Fibroblast of pulmonary artery (primary cell): ENCODE measurements at regions not wholly inside any gene's neighbourhood (a gene's known extent, or its start where the extent isn't known, plus 50 kb on each side); places are given as distances from the start of the nearest gene placed in this dataset.

Experiments
- DNase-seq: peaks from one replicate; pipeline ENCODE4 v3.0.0-alpha.2; 2010; ENCODE audit warnings: low read depth
- H3K4me3 ChIP-seq: replicated peaks from 2 replicates; pipeline ENCODE4 v1.5.1; 2011; ENCODE audit warnings: low read depth, mild to moderate bottlenecking, control low read depth, low read length, moderate library complexity
- TF ChIP-seq, protein P1 (sequence below): IDR thresholded peaks from 2 replicates; pipeline ENCODE4 v1.5.1; 2011; ENCODE audit warnings: mild to moderate bottlenecking, control low read depth, low read length, inconsistent platforms; ENCODE audit errors: missing control alignments

DNA sequence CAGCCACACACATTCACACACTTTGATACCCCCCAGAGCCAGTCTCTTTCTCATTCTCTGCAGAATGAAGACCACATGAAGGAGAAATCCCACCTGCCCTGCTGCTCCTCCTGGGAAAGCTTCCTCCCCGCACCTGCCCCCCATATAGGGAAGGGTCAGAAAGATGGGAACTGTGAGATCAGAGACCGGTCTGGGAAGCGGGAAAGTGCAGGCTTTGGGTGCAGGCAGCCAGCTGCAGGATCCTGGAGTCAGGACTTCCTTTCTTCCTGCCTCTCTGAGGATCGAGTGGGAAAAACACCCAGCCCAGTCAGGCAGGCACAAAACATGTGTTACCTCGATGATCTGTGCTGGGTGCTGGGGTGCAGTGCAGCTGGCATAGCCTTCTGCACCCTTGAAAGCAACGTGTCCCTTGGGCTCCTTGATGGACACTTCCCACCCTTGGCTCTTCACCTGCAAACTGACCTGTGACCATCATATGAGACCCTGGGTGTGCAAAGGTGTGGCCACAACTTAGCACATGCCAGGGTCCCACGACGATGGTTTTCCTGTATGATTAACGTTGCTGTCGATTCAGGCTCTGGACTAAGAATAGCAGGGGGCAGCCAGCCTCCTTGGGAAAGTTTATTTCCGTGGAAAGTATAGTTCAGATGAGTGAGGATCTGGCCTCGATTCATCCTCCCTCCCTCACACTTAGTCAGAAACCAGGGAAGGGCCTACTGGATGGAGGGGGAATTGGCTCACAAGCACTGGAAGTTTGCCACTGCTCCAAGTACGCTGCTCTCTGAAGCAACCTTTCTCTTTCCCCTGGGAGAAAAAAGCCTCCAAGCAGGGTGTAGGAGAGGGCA, 105.4 kb upstream of the MED13L start:
- H3K4me3 ChIP-seq: no peak overlapping the region
- TF ChIP-seq, protein P1, sequence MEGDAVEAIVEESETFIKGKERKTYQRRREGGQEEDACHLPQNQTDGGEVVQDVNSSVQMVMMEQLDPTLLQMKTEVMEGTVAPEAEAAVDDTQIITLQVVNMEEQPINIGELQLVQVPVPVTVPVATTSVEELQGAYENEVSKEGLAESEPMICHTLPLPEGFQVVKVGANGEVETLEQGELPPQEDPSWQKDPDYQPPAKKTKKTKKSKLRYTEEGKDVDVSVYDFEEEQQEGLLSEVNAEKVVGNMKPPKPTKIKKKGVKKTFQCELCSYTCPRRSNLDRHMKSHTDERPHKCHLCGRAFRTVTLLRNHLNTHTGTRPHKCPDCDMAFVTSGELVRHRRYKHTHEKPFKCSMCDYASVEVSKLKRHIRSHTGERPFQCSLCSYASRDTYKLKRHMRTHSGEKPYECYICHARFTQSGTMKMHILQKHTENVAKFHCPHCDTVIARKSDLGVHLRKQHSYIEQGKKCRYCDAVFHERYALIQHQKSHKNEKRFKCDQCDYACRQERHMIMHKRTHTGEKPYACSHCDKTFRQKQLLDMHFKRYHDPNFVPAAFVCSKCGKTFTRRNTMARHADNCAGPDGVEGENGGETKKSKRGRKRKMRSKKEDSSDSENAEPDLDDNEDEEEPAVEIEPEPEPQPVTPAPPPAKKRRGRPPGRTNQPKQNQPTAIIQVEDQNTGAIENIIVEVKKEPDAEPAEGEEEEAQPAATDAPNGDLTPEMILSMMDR: no peak
- DNase-seq: peak; percentile 99

DNA sequence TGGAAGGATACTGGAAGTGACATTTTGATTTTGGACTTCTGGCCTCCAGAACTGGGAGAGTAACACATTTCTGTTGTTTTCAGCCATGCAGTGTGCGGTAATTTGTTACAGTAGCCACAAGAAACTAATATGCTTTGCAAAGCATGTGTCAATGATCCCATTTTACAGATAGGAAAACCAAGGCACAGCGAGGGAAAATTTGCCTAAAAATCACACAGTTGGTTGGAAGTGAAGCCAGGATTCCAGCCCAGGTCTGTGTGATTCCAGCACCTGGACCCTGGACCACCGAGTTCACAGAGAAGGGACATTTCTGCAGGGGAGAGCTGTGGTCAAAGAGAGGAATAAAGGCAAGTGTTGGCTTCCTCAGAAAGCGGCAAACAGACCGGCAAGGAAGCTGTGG, 106.7 kb upstream of the MED13L start:
- no peak for DNase-seq
- TF ChIP-seq, protein P1: no peak
- H3K4me3 ChIP-seq: no peak overlapping the region

DNA sequence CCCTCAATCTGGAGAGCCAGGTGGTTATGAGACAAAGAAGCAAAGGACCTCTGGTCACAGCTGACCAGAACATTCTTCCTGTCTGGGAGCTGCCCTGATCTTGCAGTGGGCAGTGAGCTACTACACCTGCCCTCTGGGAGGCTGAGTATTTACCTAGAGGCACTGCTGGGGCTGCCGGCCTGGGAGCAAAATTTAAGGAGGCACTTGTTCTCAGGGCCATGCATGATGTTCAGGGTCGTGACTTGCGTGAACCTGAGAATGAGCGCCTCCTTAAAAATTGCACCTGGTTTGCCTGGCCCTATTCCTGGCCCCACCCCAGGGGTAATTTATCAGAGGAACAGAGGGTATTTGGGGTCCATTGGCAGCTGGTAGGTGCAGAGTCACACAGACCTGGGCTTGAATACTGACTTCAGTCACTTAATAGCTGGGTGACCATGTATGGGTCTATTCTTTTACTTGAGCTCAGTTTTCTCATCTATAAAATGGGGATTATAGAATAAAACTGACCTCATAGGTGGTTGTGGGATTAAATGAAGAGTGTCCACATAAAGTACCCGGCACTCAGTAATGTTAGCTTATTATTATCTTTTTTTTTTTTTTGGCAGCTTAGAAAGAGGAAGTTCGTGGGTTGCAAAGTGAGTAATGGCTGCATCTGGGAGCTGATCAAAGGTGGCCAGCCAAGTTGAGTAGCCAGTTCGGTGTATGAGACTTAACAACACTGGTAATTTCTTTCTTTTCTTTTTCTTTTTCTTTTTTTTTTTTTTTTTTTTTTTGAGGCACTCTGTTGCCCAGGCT, 107.4 kb upstream of the MED13L start:
- TF ChIP-seq, protein P1: no peak
- no peak overlapping the region for H3K4me3 ChIP-seq
- peak; percentile 68 for DNase-seq

DNA sequence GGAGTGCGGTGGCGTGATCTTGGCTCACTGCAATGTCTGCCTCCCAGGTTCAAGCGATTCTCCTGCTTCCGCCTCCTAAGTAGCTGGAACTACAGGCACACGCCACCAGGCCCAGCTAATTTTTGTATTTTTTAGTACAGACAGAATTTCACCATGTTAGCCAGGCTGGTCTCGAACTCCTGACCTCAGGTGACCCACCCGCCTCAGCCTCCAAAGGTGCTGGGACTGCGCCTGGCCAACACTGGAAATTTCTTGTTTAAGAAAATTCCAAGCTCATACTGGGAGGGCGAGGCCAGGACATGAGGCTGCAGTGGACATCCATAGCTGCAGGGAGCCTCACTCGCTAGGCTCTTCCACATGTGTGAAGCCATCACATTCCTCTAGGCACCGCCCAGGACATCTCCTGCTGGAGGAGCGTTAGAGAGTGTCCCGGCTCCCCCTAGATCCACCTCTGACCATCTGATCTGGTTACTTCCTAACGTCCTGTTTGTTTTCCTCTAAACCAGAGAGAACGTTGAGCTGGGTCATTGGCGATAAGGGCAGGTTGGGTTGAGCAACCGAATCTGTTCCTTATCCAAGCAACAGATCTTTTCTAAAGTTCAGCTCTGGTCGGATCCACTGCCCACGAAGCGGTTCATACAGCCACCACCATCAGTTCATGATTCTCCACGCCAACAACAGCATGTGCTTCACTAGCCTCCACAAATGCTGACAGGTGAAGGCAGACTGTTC, 108.2 kb upstream of the MED13L start:
- no peak for DNase-seq
- H3K4me3 ChIP-seq: no peak overlapping the region
- TF ChIP-seq, protein P1: no peak

DNA sequence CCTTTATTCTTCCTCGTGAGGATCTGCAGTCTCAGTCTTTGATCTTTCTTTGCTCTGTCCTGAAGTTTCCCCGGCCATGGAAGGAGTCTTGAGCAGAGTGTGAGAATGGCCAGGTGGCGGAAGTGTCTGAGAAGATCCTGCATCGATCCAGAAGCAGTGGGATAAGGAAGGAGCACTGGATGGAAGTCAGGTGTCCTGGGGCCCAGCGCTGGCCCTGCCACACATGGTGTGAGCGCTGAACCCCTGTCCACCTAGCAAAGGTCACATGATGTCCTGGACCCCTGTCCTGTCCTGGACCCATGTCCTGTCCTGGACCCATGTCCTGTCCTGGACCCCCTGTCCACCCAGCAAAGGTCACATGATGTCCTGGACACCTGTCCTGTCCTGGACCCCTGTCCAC, 111.8 kb upstream of the MED13L start:
- DNase-seq: no peak
- no peak overlapping the region for H3K4me3 ChIP-seq
- TF ChIP-seq, protein P1: no peak

DNA sequence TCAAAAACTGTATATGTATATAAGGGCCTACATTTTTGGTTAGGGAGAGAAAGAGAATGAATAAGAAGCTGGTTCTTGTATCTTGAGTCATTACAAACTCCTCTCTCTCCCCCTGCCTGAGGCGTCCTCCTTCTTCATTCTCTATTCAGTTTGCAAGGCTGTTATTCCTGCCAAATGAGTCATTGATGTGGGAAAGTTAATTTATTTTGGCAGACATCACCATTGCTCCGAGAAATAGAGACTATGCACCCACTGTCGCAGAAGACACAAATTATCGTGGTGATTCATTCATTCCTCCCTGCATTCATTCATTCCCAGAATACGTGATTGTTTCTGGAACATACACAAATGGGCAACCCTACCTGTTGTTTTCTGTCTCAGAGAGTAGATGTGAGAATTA, 112.5 kb upstream of the MED13L start:
- DNase-seq: peak; percentile 95
- no peak overlapping the region for H3K4me3 ChIP-seq
- TF ChIP-seq, protein P1: no peak
